GM12878 (cell line): ENCODE measurements at regions not wholly inside any gene's neighbourhood (a gene's known extent, or its start where the extent isn't known, plus 50 kb on each side); places are given as distances from the start of the nearest gene placed in this dataset.

Experiments used
- CREB1 ChIP-seq: IDR thresholded peaks from 2 replicates; pipeline ENCODE4 v1.6.1; 2012; ENCODE audit warnings: low read depth, mild to moderate bottlenecking, inconsistent platforms
- CUX1 ChIP-seq: IDR thresholded peaks from 2 replicates; pipeline ENCODE4 v1.6.1; 2012; ENCODE audit warnings: improper control_type of control experiment, low read depth, low read length; ENCODE audit not compliant: insufficient replicate concordance
- E4F1 ChIP-seq: fragments of 450-650 bp; IDR thresholded peaks from 2 replicates; pipeline ENCODE4 v1.6.1; 2018; ENCODE audit warnings: borderline replicate concordance, mild to moderate bottlenecking; ENCODE audit not compliant: partially characterized antibody
- FOXM1 ChIP-seq: IDR thresholded peaks from 2 replicates; pipeline ENCODE4 v1.6.1; 2012; ENCODE audit warnings: low read depth, mild to moderate bottlenecking, inconsistent platforms, low read length, moderate library complexity
- KLF5 ChIP-seq: fragments of 450-650 bp; IDR thresholded peaks from 2 replicates; pipeline ENCODE4 v1.6.1; 2014; ENCODE audit warnings: mild to moderate bottlenecking; ENCODE audit not compliant: partially characterized antibody
- MXI1 ChIP-seq: fragments of 150-350 bp; IDR thresholded peaks from 2 replicates; pipeline ENCODE4 v1.6.1; 2011; ENCODE audit warnings: low read depth, mild to moderate bottlenecking, inconsistent platforms, low read length, improper control_type of control experiment
- POLR2AphosphoS2 ChIP-seq: IDR thresholded peaks from 2 replicates; pipeline ENCODE4 v1.6.1; 2011; ENCODE audit warnings: low read depth, mild to moderate bottlenecking, low read length, improper control_type of control experiment, moderate library complexity
- RELA ChIP-seq: fragments of 450-650 bp; IDR thresholded peaks from 2 replicates; pipeline ENCODE4 v1.8.0; 2014; ENCODE audit warnings: borderline replicate concordance; ENCODE audit not compliant: partially characterized antibody
- SUPT20H ChIP-seq: IDR thresholded peaks from 2 replicates; pipeline ENCODE4 v1.6.1; 2011; ENCODE audit warnings: low read depth, mild to moderate bottlenecking, low read length, moderate library complexity, borderline replicate concordance; ENCODE audit not compliant: control insufficient read depth
- ZNF384 ChIP-seq: IDR thresholded peaks from 2 replicates; pipeline ENCODE4 v1.6.1; 2012; ENCODE audit warnings: low read depth, mild to moderate bottlenecking, low read length, improper control_type of control experiment, borderline replicate concordance
- TF ChIP-seq, protein P1 (sequence below): IDR thresholded peaks from 2 replicates; pipeline ENCODE4 v1.6.1; 2012; ENCODE audit warnings: low read length, inconsistent platforms
- TF ChIP-seq, protein P2 (sequence below), 3 experiments: IDR thresholded peaks in 2 of 3; conservative IDR thresholded peaks in 1 of 3; 2 replicates each; pipeline ENCODE4 v1.5.1; 2011; ENCODE audit warnings: low read depth in 3 of 3, low read length in 3 of 3, mild to moderate bottlenecking in 3 of 3, control low read depth in 2 of 3, moderate library complexity in 2 of 3, inconsistent platforms in 1 of 3, mixed read lengths in 1 of 3; ENCODE audit not compliant: control insufficient read depth in 2 of 3, insufficient read depth in 1 of 3; ENCODE audit errors: extremely low read depth in 1 of 3
- TF ChIP-seq, protein P3 (sequence below): IDR thresholded peaks from 2 replicates; pipeline ENCODE4 v1.6.1; 2012; ENCODE audit warnings: low read depth, low read length, improper control_type of control experiment

DNA sequence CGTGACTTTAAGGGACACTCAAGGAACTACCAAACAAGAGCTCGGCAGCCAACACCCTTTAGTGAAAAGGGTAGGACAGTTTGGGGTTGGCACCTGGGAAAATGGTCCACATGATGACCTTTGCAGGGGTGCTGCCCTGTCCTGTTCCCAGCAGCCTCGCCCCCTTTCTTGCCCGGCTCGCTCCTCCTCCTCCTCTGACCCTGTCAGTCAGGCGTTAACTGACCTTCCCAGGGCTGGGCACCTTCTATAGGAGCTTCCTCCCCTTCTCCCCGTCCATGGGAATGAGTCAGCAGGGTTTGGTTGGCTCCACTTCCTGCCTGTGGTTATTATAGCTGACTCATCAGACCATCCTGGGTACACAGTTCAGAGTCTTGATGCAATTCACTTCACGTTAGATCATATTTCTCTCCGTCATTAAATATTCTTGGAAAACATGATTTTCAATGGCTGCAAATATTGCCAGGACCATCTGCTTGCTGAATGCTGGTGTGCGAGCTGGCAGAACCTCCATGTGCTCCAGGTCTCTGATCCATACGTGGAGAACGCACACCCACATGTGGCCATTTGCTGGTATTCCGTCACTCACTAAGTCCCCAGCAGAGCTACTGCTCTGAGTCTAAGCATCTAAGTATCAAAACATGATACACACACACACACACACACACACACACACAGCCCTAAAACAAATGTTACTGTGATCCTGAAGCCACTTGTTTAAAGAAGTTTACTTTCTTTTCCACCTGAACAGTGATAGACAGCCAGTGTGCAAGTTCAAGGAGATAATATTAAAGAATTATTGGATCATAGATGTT, 185.0 kb downstream of the ANAPC1 start (continued):
- TF ChIP-seq CUX1 (no peak), FOXM1 (no peak), POLR2AphosphoS2 (no peak), ZNF384 (no peak), E4F1 (no peak), CREB1 (no peak), RELA (no peak), KLF5 (no peak), MXI1 (no peak), SUPT20H (no peak)
- TF ChIP-seq, protein P1, sequence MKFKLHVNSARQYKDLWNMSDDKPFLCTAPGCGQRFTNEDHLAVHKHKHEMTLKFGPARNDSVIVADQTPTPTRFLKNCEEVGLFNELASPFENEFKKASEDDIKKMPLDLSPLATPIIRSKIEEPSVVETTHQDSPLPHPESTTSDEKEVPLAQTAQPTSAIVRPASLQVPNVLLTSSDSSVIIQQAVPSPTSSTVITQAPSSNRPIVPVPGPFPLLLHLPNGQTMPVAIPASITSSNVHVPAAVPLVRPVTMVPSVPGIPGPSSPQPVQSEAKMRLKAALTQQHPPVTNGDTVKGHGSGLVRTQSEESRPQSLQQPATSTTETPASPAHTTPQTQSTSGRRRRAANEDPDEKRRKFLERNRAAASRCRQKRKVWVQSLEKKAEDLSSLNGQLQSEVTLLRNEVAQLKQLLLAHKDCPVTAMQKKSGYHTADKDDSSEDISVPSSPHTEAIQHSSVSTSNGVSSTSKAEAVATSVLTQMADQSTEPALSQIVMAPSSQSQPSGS, result no peak
- TF ChIP-seq, protein P2, sequence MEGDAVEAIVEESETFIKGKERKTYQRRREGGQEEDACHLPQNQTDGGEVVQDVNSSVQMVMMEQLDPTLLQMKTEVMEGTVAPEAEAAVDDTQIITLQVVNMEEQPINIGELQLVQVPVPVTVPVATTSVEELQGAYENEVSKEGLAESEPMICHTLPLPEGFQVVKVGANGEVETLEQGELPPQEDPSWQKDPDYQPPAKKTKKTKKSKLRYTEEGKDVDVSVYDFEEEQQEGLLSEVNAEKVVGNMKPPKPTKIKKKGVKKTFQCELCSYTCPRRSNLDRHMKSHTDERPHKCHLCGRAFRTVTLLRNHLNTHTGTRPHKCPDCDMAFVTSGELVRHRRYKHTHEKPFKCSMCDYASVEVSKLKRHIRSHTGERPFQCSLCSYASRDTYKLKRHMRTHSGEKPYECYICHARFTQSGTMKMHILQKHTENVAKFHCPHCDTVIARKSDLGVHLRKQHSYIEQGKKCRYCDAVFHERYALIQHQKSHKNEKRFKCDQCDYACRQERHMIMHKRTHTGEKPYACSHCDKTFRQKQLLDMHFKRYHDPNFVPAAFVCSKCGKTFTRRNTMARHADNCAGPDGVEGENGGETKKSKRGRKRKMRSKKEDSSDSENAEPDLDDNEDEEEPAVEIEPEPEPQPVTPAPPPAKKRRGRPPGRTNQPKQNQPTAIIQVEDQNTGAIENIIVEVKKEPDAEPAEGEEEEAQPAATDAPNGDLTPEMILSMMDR (IDR thresholded peaks at IDR 0.05 in 2 of 3, conservative IDR thresholded peaks at IDR 0.05 in 1 of 3; ENCODE audit: control insufficient read depth in 2 of 3, extremely low read depth in 1 of 3, insufficient read depth in 1 of 3, low read depth in 3 of 3, low read length in 3 of 3), result peak in 2 of 3 experiments; percentile 16 to 43; a peak in 4 of 6 replicates
- TF ChIP-seq, protein P3, sequence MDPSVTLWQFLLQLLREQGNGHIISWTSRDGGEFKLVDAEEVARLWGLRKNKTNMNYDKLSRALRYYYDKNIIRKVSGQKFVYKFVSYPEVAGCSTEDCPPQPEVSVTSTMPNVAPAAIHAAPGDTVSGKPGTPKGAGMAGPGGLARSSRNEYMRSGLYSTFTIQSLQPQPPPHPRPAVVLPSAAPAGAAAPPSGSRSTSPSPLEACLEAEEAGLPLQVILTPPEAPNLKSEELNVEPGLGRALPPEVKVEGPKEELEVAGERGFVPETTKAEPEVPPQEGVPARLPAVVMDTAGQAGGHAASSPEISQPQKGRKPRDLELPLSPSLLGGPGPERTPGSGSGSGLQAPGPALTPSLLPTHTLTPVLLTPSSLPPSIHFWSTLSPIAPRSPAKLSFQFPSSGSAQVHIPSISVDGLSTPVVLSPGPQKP, result no peak
